ENCODE measurements at regions not wholly inside any gene's neighbourhood (a gene's known extent, or its start where the extent isn't known, plus 50 kb on each side); places are given as distances from the start of the nearest gene placed in this dataset.

DNA sequence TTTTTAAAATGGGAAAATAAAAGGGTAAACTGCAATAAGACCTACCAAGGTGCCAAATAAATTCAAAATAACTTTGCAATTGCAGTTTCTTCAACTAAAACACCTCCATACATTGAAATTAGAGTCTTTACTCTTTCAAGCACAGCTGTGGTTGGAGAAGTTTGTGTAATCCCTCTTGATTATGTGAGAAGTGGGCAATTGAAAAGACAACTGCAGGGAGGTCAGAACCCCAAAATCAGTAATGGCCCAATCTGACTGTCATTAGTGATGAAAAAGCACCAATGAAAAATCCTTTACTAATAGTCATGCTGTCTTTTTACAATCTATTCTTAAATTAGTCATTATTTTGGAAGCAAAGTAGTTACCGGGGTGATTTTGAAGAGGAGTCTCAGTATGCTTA, 116.7 kb upstream of the RGMB start:
- H3K4me3 ChIP-seq (ENCODE audit: low read depth, low read length, poor library complexity, severe bottlenecking), result no peak overlapping the region
- no peak for TF ChIP-seq EZH2 (IDR thresholded peaks at IDR 0.05; ENCODE audit: borderline replicate concordance, low read depth, low read length, poor library complexity, severe bottlenecking)
- TF ChIP-seq, protein P1, sequence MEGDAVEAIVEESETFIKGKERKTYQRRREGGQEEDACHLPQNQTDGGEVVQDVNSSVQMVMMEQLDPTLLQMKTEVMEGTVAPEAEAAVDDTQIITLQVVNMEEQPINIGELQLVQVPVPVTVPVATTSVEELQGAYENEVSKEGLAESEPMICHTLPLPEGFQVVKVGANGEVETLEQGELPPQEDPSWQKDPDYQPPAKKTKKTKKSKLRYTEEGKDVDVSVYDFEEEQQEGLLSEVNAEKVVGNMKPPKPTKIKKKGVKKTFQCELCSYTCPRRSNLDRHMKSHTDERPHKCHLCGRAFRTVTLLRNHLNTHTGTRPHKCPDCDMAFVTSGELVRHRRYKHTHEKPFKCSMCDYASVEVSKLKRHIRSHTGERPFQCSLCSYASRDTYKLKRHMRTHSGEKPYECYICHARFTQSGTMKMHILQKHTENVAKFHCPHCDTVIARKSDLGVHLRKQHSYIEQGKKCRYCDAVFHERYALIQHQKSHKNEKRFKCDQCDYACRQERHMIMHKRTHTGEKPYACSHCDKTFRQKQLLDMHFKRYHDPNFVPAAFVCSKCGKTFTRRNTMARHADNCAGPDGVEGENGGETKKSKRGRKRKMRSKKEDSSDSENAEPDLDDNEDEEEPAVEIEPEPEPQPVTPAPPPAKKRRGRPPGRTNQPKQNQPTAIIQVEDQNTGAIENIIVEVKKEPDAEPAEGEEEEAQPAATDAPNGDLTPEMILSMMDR (conservative IDR thresholded peaks at IDR 0.05; ENCODE audit: low read depth, low read length), result no peak
- intact Hi-C loops (cut with micrococcal nuclease; ENCODE audit: unreplicated experiment), result no loop called here
- BruUV-seq (replicated peaks), result no TSS peak
- H3K36me3 ChIP-seq (ENCODE audit: insufficient read depth, low read length, poor library complexity, severe bottlenecking), result no peaks in the 10 kb centered on the region
- H3K27me3 ChIP-seq (replicated peaks; ENCODE audit: insufficient read depth, low read depth, low read length, poor library complexity), result peaks cover 19% of the 10 kb centered on the region
- DNase-seq (ENCODE audit: low spot score), result no peak
- CTCF ChIA-PET, result no interaction called here
- POLR2A ChIA-PET (ENCODE audit: low non-redundant PET), result no interaction called here
- no peak overlapping the region for H3K27ac ChIP-seq (ENCODE audit: low read depth, low read length, poor library complexity, severe bottlenecking)
- H3K4me1 ChIP-seq (ENCODE audit: insufficient read depth, low read length, poor library complexity, severe bottlenecking), result no peaks in the 10 kb centered on the region
- H3K9me3 ChIP-seq (ENCODE audit: low read depth, low read length, poor library complexity, severe bottlenecking), result no peaks in the 10 kb centered on the region

DNA sequence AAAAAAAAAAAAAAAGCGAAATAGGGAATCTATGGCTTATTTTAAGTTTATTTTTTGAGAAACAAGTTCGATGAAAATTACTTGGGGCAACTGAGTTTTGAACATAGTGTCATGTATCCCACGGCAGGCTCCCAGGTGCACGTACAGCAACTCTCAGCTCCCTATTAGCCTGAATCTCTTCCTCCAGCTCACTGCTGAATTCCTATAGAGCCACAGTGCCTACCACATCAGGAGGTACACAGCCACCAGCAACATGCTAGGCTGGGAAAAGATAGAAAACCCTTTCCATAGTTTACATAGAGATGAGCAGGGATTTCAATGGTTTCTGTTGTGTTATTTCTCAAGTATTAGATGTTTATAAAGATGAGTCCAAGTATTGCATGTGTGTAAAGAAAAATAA, 115.9 kb upstream of the RGMB start:
- Histone ChIP-seq H3K4me1 (ENCODE audit: insufficient read depth, low read length, poor library complexity, severe bottlenecking) (no peaks in the 10 kb centered on the region), H3K4me3 (ENCODE audit: low read depth, low read length, poor library complexity, severe bottlenecking) (no peak overlapping the region), H3K27me3 (replicated peaks; ENCODE audit: insufficient read depth, low read depth, low read length, poor library complexity) (peaks cover 12% of the 10 kb centered on the region), H3K9me3 (ENCODE audit: low read depth, low read length, poor library complexity, severe bottlenecking) (no peaks in the 10 kb centered on the region), H3K27ac (ENCODE audit: low read depth, low read length, poor library complexity, severe bottlenecking) (no peak overlapping the region), H3K36me3 (ENCODE audit: insufficient read depth, low read length, poor library complexity, severe bottlenecking) (no peaks in the 10 kb centered on the region)
- no TSS peak for BruUV-seq (replicated peaks)
- no peak for TF ChIP-seq EZH2 (IDR thresholded peaks at IDR 0.05; ENCODE audit: borderline replicate concordance, low read depth, low read length, poor library complexity, severe bottlenecking)
- TF ChIP-seq, protein P1 (conservative IDR thresholded peaks at IDR 0.05; ENCODE audit: low read depth, low read length), result no peak
- DNase-seq (ENCODE audit: low spot score), result no peak
- intact Hi-C loops (cut with micrococcal nuclease; ENCODE audit: unreplicated experiment), result no loop called here
- ChIA-PET POLR2A (ENCODE audit: low non-redundant PET) (no interaction called here), CTCF (no interaction called here)

DNA sequence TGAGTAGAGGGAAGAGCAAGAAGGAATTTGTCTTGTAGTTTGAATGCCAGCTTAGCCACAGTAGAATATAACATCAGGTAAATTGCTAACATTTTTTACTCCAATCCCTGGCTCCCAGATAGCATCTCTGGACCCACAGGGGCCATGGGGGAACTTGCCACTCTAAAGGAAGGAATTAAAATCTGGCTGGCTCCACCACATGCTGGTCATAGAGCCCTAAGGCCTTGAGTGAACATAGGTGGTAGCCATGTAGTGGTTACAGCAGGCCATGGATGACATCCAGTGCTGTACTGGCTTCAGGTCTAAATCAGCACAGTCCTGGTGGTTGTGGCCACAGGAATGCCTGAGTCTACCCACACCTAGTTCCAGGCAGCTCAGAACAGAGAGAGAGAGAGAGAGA, 109.9 kb upstream of the RGMB start:
- Histone ChIP-seq H3K4me3 (ENCODE audit: low read depth, low read length, poor library complexity, severe bottlenecking) (no peak overlapping the region), H3K36me3 (ENCODE audit: insufficient read depth, low read length, poor library complexity, severe bottlenecking) (no peaks in the 10 kb centered on the region), H3K27me3 (replicated peaks; ENCODE audit: insufficient read depth, low read depth, low read length, poor library complexity) (peaks cover 3% of the 10 kb centered on the region), H3K4me1 (ENCODE audit: insufficient read depth, low read length, poor library complexity, severe bottlenecking) (no peaks in the 10 kb centered on the region), H3K9me3 (ENCODE audit: low read depth, low read length, poor library complexity, severe bottlenecking) (no peaks in the 10 kb centered on the region), H3K27ac (ENCODE audit: low read depth, low read length, poor library complexity, severe bottlenecking) (no peak overlapping the region)
- no peak for DNase-seq (ENCODE audit: low spot score)
- CTCF ChIA-PET, result no interaction called here
- intact Hi-C loops (cut with micrococcal nuclease; ENCODE audit: unreplicated experiment), result no loop called here
- BruUV-seq (replicated peaks), result no TSS peak
- POLR2A ChIA-PET (ENCODE audit: low non-redundant PET), result no interaction called here
- TF ChIP-seq, protein P1 (conservative IDR thresholded peaks at IDR 0.05; ENCODE audit: low read depth, low read length), result no peak
- TF ChIP-seq EZH2 (IDR thresholded peaks at IDR 0.05; ENCODE audit: borderline replicate concordance, low read depth, low read length, poor library complexity, severe bottlenecking), result no peak
